ENCODE measurements at regions not wholly inside any gene's neighbourhood (a gene's known extent, or its start where the extent isn't known, plus 50 kb on each side); places are given as distances from the start of the nearest gene placed in this dataset.

DNA sequence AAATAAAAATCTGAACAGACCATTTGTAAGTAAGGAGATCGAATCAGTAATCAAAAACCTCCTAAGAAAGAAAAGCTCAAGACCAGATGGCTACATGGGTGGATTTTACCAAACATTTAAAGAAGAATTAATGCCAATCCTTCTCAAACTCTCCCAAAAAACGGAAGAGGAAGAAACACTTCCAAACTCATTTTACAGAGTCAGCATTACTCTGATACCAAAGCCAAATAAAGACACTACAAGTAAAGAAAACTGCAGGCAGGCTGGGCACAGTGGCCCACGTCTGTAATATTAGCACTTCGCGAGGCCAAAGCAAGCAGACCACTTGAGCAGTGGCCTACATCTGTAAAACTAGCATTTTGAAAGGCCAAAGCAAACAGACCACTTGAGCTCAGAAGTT, 159.8 kb downstream of the DPY19L2 start:
- in situ Hi-C loops (cut with MboI; ENCODE audit: low pct_ligation_motif_present in 1 of 4, low pct_unique_long_range_greater_than_20kb in 1 of 4, low sequenced_read_pairs in 3 of 4) = no loop called here
- DNase-seq = no peak
- WGBS, 2 donors (ENCODE audit: low coverage in 1 of 2) = 83 to 86% methylated on average over 3 to 5 of the region's 5 CpGs

DNA sequence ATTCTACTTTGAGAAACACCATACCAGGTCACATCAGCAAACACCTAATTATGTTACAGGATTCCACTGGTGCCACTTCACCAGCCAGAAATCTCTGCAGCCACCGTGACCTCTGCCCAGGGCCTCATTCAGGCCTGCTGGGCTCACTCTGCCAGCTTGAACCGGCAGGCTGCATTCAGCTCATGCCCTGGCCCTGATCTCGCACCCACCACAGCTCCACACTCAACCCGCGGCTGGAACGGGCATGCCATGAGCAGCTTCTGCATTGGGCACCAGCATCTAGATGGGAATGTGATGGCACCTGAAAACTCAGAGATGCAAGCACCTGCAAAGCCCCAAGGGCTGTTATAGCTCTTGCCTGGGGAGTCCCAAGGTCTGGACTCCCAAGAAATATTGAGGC, 168.7 kb downstream of the DPY19L2 start:
- DNase-seq = no peak
- TF ChIP-seq POLR2A (IDR thresholded peaks at IDR 0.05) (no peak), EP300 (IDR thresholded peaks at IDR 0.05; ENCODE audit: low read depth) (no peak), POLR2AphosphoS5 (IDR thresholded peaks at IDR 0.05) (no peak)
- TF ChIP-seq, protein P1, sequence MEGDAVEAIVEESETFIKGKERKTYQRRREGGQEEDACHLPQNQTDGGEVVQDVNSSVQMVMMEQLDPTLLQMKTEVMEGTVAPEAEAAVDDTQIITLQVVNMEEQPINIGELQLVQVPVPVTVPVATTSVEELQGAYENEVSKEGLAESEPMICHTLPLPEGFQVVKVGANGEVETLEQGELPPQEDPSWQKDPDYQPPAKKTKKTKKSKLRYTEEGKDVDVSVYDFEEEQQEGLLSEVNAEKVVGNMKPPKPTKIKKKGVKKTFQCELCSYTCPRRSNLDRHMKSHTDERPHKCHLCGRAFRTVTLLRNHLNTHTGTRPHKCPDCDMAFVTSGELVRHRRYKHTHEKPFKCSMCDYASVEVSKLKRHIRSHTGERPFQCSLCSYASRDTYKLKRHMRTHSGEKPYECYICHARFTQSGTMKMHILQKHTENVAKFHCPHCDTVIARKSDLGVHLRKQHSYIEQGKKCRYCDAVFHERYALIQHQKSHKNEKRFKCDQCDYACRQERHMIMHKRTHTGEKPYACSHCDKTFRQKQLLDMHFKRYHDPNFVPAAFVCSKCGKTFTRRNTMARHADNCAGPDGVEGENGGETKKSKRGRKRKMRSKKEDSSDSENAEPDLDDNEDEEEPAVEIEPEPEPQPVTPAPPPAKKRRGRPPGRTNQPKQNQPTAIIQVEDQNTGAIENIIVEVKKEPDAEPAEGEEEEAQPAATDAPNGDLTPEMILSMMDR (IDR thresholded peaks at IDR 0.05) = no peak
- H3K4me3 ChIP-seq = no peak overlapping the region
- intact Hi-C loops (cut with DNase I; ENCODE audit: low total_unique reads) (no loop called here), in situ Hi-C loops (cut with MboI; ENCODE audit: low pct_ligation_motif_present in 1 of 4, low pct_unique_long_range_greater_than_20kb in 1 of 4, low sequenced_read_pairs in 3 of 4) (no loop called here)
- no peaks in the 10 kb centered on the region for H3K9me3 ChIP-seq
- WGBS, 2 donors (ENCODE audit: low coverage in 1 of 2) = 85% methylated on average over 6 of the region's 6 CpGs; no CpG with 5 or more reads in 1 of the 2 donors
- no peaks in the 10 kb centered on the region for H3K36me3 ChIP-seq
- no peaks in the 10 kb centered on the region for H3K27me3 ChIP-seq
- H3K4me1 ChIP-seq = no peaks in the 10 kb centered on the region
- H3K27ac ChIP-seq = no peak overlapping the region

More for the DNA sequence above, 159.8 kb downstream of the DPY19L2 start:
- no peak overlapping the region for H3K27ac ChIP-seq
- H3K4me1 ChIP-seq = no peaks in the 10 kb centered on the region
- H3K36me3 ChIP-seq = no peaks in the 10 kb centered on the region
- intact Hi-C loops (cut with DNase I; ENCODE audit: low total_unique reads) = no loop called here
- no peaks in the 10 kb centered on the region for H3K27me3 ChIP-seq
- TF ChIP-seq EP300 (IDR thresholded peaks at IDR 0.05; ENCODE audit: low read depth) (no peak), POLR2AphosphoS5 (IDR thresholded peaks at IDR 0.05) (no peak), POLR2A (IDR thresholded peaks at IDR 0.05) (no peak)
- TF ChIP-seq, protein P1 (IDR thresholded peaks at IDR 0.05) = no peak
- H3K4me3 ChIP-seq = no peak overlapping the region
- H3K9me3 ChIP-seq = peaks cover 0 to 4% of the 10 kb centered on the region in 2 donors

DNA sequence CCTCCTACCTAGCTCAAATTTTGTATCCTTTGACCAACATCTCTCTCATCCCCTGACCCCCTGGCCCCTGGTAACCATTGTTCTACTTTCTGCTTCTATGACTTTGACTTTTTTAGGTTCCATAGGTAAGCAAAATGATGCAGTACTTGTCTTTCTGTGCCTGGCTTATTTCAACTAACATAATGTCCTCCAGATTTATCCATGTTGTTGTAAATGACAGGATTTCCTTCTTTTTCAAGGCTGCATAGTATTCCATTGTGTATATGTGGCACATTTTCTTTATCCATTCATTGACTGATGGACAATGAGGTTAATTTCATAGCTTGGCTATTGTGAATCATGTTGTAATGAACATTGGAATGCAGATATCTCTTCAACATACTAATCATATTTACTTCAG, 170.1 kb downstream of the DPY19L2 start:
- Histone ChIP-seq H3K9me3 (no peaks in the 10 kb centered on the region), H3K27me3 (no peaks in the 10 kb centered on the region), H3K36me3 (no peaks in the 10 kb centered on the region), H3K27ac (no peak overlapping the region), H3K4me3 (no peak overlapping the region), H3K4me1 (no peaks in the 10 kb centered on the region)
- DNase-seq = no peak
- intact Hi-C loops (cut with DNase I; ENCODE audit: low total_unique reads) (no loop called here), in situ Hi-C loops (cut with MboI; ENCODE audit: low pct_ligation_motif_present in 1 of 4, low pct_unique_long_range_greater_than_20kb in 1 of 4, low sequenced_read_pairs in 3 of 4) (no loop called here)
- TF ChIP-seq POLR2AphosphoS5 (IDR thresholded peaks at IDR 0.05) (no peak), POLR2A (IDR thresholded peaks at IDR 0.05) (no peak), EP300 (IDR thresholded peaks at IDR 0.05; ENCODE audit: low read depth) (no peak)
- TF ChIP-seq, protein P1 (IDR thresholded peaks at IDR 0.05) = no peak

DNA sequence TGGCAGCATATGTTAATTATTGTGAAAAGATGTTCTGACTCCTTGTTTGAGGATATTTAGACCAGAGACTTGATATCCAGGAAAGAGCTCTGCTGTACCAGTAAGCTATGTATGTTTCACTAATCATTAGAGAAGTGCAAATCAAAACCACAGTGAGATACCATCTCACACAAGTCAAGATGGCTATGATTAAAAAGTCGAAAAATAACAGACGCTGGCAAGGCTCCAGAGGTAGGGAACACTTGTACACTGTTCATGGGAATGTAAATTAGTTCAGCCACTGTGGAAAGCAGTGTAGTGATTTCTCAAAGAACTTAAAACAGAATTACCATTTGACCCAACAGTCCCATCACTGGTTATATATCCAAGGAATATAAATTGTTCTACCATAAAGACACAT, 171.6 kb downstream of the DPY19L2 start:
- intact Hi-C loops (cut with DNase I; ENCODE audit: low total_unique reads) (no loop called here), in situ Hi-C loops (cut with MboI; ENCODE audit: low pct_ligation_motif_present in 1 of 4, low pct_unique_long_range_greater_than_20kb in 1 of 4, low sequenced_read_pairs in 3 of 4) (no loop called here)
- H3K36me3 ChIP-seq = no peaks in the 10 kb centered on the region
- H3K9me3 ChIP-seq = no peaks in the 10 kb centered on the region
- H3K27me3 ChIP-seq = no peaks in the 10 kb centered on the region
- WGBS, 2 donors (ENCODE audit: low coverage in 1 of 2) = 69 to 89% methylated on average over 2 of the region's 2 CpGs
- H3K27ac ChIP-seq = no peak overlapping the region
- DNase-seq = no peak
- TF ChIP-seq POLR2AphosphoS5 (IDR thresholded peaks at IDR 0.05) (no peak), POLR2A (IDR thresholded peaks at IDR 0.05) (no peak), EP300 (IDR thresholded peaks at IDR 0.05; ENCODE audit: low read depth) (no peak)
- TF ChIP-seq, protein P1 (IDR thresholded peaks at IDR 0.05) = no peak
- no peaks in the 10 kb centered on the region for H3K4me1 ChIP-seq
- no peak overlapping the region for H3K4me3 ChIP-seq

Data from transverse colon (tissue), 4 donors.